Karpas-422 (cell line): ENCODE measurements at regions not wholly inside any gene's neighbourhood (a gene's known extent, or its start where the extent isn't known, plus 50 kb on each side); places are given as distances from the start of the nearest gene placed in this dataset.

Source experiments
- DNase-seq: peaks from one replicate; pipeline ENCODE4 v3.0.0-alpha.2; 2015
- H2AFZ ChIP-seq: fragments of 200-600 bp; sonication (generic); 2 replicates; pipeline ENCODE4 v1.6.1; 2014; ENCODE audit warnings: antibody characterized with exemption, low read length, mixed read lengths
- H3K27ac ChIP-seq: fragments of 200-600 bp; sonication (generic); 2 replicates; pipeline ENCODE4 v1.5.1; 2014; ENCODE audit warnings: mild to moderate bottlenecking, low read length, moderate library complexity
- H3K27me3 ChIP-seq: fragments of 200-600 bp; sonication (generic); 2 replicates; pipeline ENCODE4 v1.6.1; 2014; ENCODE audit warnings: low read length, mixed read lengths
- H3K36me3 ChIP-seq: fragments of 200-600 bp; sonication (generic); 2 replicates; pipeline ENCODE4 v1.6.1; 2014; ENCODE audit warnings: low read length, mixed read lengths; ENCODE audit not compliant: insufficient read depth
- H3K4me1 ChIP-seq: fragments of 200-600 bp; sonication (generic); 2 replicates; pipeline ENCODE4 v1.6.1; 2014; ENCODE audit warnings: mild to moderate bottlenecking, low read length, mixed read lengths
- H3K4me2 ChIP-seq: fragments of 200-600 bp; sonication (generic); 2 replicates; pipeline ENCODE4 v1.6.1; 2014; ENCODE audit warnings: low read length, low read depth, mild to moderate bottlenecking; ENCODE audit not compliant: poor library complexity, severe bottlenecking
- H3K4me3 ChIP-seq: fragments of 200-600 bp; sonication (generic); 2 replicates; pipeline ENCODE4 v1.5.1; 2014; ENCODE audit warnings: mild to moderate bottlenecking, antibody characterized with exemption, low read length, mixed read lengths
- H3K79me2 ChIP-seq: fragments of 200-600 bp; sonication (generic); 2 replicates; pipeline ENCODE4 v1.6.1; 2014; ENCODE audit warnings: mild to moderate bottlenecking, low read length, mixed read lengths
- H3K9ac ChIP-seq: fragments of 200-600 bp; sonication (generic); 2 replicates; pipeline ENCODE4 v1.6.0; 2014; ENCODE audit warnings: low read length
- H3K9me2 ChIP-seq: fragments of 200-600 bp; sonication (generic), shearing (Covaris generic); replicated peaks from 2 replicates; pipeline ENCODE4 v1.6.0; 2014; ENCODE audit warnings: mild to moderate bottlenecking, low read length, moderate library complexity; ENCODE audit not compliant: insufficient read depth
- H3K9me3 ChIP-seq: fragments of 300-700, 200-600 bp; sonication (generic); 2 replicates; pipeline ENCODE4 v1.6.1; 2014; ENCODE audit warnings: low read length, mixed read lengths
- H4K20me1 ChIP-seq: fragments of 200-600 bp; sonication (generic); 2 replicates; pipeline ENCODE4 v1.6.1; 2014; ENCODE audit warnings: mild to moderate bottlenecking, antibody characterized with exemption, low read length, low read depth; ENCODE audit not compliant: insufficient read depth

DNA sequence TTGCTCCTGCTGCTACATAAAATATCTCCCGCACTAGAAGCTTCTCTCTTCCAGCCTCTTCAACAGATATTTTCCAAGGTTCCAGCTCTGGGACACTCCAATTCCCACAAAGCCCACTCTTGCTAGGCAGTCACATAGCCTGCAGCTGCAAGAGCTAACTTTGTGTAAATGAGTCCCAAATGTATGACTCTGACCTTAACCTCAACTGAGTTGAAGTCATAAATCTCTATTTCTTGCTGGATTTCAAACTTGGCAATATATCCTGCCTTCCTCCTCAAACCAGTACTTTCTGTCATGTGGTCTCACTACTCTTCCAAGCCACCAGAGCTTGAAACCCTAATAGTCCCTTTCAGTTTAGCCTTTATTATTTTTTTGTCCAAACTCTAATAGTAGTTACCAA lies 315.4 kb upstream of the GRIA3 start:
- no peaks in the 10 kb centered on the region for H3K4me1 ChIP-seq
- no peak overlapping the region for H3K27ac ChIP-seq
- peaks cover 9% of the 10 kb centered on the region for H3K9me3 ChIP-seq
- no peaks in the 10 kb centered on the region for H3K36me3 ChIP-seq
- H3K4me3 ChIP-seq, result no peak overlapping the region
- H3K9ac ChIP-seq, result no peak overlapping the region
- no peaks in the 10 kb centered on the region for H4K20me1 ChIP-seq
- no peaks in the 10 kb centered on the region for H3K27me3 ChIP-seq
- H3K79me2 ChIP-seq, result no peaks in the 10 kb centered on the region
- no peak overlapping the region for H3K4me2 ChIP-seq
- H2AFZ ChIP-seq, result no peak overlapping the region
- H3K9me2 ChIP-seq, result no peaks in the 10 kb centered on the region
- DNase-seq, result no peak

DNA sequence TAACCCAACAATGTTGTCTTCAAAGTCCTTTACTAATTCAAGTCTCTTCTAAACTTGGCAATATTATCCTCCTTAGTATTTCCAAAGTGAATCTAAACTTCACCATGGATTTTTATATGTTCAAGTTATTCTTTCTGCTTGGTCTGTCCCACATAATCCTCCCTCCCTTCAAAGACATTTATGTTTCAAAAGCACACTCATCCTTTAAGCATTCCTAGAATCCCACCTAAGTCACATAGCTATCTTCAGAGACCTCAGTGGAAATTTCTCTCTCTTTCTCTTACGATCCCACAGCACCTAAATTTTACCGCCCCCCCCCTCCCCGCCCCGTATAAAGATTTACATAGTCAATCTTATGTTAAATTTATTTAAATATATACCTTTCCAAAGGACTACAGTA lies 314.9 kb upstream of the GRIA3 start:
- Histone ChIP-seq H3K9ac (no peak overlapping the region), H3K4me2 (no peak overlapping the region), H3K9me3 (peaks cover 12% of the 10 kb centered on the region), H2AFZ (no peak overlapping the region), H3K27me3 (no peaks in the 10 kb centered on the region), H4K20me1 (no peaks in the 10 kb centered on the region), H3K4me1 (no peaks in the 10 kb centered on the region), H3K79me2 (no peaks in the 10 kb centered on the region), H3K36me3 (no peaks in the 10 kb centered on the region), H3K4me3 (no peak overlapping the region), H3K27ac (no peak overlapping the region), H3K9me2 (no peaks in the 10 kb centered on the region)
- no peak for DNase-seq

DNA sequence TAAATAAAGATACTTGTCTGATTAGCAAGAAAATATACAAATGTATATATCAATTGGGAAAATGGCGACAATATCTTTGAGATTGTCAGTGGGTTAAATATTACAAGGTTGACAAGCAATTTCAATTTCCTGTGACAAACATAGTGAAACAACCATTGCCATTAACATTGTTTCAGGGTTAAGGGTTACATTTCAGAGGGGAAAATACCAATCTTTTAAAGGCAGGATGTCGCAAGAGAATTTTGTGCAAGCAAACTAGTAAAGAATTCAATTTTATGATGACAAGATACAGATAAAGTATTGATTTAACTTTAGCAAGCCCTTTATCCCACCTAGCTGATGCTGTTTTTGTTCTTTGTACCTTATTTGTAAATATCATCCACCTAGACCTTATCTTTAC lies 305.8 kb upstream of the GRIA3 start:
- no peaks in the 10 kb centered on the region for H3K27me3 ChIP-seq
- H3K9me3 ChIP-seq, result peaks cover 18% of the 10 kb centered on the region
- no peak overlapping the region for H2AFZ ChIP-seq

DNA sequence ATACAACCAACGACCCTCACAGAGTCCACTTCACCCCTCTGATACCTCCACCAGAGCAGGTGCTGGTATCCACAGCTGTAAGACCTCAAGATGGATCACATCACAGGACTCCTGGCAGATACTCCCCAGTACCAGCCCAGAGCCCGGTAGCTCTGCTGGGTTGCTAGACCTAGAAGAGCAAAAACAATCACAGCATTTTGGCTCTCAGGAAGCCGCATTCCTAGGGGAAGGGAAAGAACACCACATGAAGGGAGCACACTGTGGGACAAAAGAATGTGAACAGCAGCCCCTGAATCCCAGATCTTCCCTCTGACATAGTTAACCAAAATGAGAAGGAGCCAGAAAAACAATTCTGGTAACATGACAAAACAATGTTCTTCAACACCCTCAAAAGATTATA lies 303.1 kb upstream of the GRIA3 start:
- H3K4me3 ChIP-seq, result no peak overlapping the region

More for the DNA sequence above, 305.8 kb upstream of the GRIA3 start:
- DNase-seq, result no peak
- no peaks in the 10 kb centered on the region for H3K9me2 ChIP-seq
- H4K20me1 ChIP-seq, result no peaks in the 10 kb centered on the region
- no peak overlapping the region for H3K9ac ChIP-seq
- H3K79me2 ChIP-seq, result no peaks in the 10 kb centered on the region
- no peaks in the 10 kb centered on the region for H3K4me1 ChIP-seq
- no peak overlapping the region for H3K27ac ChIP-seq
- H3K4me3 ChIP-seq, result no peak overlapping the region
- no peaks in the 10 kb centered on the region for H3K36me3 ChIP-seq
- no peak overlapping the region for H3K4me2 ChIP-seq

DNA sequence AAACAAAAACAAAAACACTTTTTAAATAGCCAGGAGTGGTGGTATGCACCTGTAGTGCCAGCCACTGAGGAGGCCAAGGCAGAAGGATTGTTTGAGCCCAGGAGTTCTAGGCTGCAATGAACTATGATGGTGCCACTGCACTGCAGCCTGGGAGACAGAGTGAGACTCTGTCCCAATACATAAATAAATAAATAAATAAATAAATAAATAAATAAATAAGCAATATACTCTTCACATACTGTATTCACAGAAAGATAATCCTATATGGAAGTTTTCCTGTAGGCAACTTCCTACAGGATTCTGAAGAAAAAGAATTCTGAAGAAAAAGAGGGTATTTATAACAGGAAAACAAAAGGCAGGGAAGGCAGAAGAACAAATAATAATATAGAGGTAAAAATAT lies 293.3 kb upstream of the GRIA3 start:
- Histone ChIP-seq H3K27ac (no peak overlapping the region), H3K4me1 (no peaks in the 10 kb centered on the region), H3K4me2 (no peak overlapping the region), H3K9ac (no peak overlapping the region), H3K9me3 (peaks cover 26% of the 10 kb centered on the region), H3K9me2 (no peaks in the 10 kb centered on the region), H3K4me3 (no peak overlapping the region), H4K20me1 (no peaks in the 10 kb centered on the region), H3K27me3 (no peaks in the 10 kb centered on the region), H3K79me2 (no peaks in the 10 kb centered on the region), H3K36me3 (no peaks in the 10 kb centered on the region), H2AFZ (no peak overlapping the region)
- DNase-seq, result no peak

More for the DNA sequence above, 303.1 kb upstream of the GRIA3 start:
- Histone ChIP-seq H3K9me3 (peaks cover 10% of the 10 kb centered on the region), H3K4me2 (no peak overlapping the region), H3K4me1 (no peaks in the 10 kb centered on the region), H3K79me2 (no peaks in the 10 kb centered on the region), H3K27me3 (no peaks in the 10 kb centered on the region), H2AFZ (no peak overlapping the region), H4K20me1 (no peaks in the 10 kb centered on the region), H3K36me3 (no peaks in the 10 kb centered on the region), H3K27ac (no peak overlapping the region), H3K9me2 (no peaks in the 10 kb centered on the region), H3K9ac (no peak overlapping the region)
- no peak for DNase-seq

DNA sequence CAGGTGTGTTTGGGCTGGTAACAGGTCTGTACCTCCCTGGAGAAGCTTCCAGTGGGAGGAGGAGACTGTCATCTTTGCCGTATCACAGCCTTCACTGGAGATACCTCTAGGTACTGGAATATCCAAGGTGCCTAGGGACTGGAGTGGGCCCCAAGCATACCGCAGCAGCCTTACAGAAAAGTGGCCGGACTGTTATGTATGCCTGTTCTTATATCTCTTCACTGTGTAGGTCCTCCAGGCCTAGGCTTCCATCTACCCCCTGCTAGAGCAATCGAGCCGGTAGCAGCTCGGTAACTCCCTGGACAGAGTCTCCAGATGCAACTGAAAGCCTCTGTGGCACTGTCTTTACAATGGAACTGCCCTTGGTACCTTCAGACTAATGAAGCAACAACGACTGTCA lies 277.4 kb upstream of the GRIA3 start:
- no peaks in the 10 kb centered on the region for H3K9me2 ChIP-seq
- no peak for DNase-seq
- no peak overlapping the region for H3K9ac ChIP-seq
- no peaks in the 10 kb centered on the region for H4K20me1 ChIP-seq
- no peaks in the 10 kb centered on the region for H3K27me3 ChIP-seq
- H3K4me1 ChIP-seq, result no peaks in the 10 kb centered on the region
- no peak overlapping the region for H2AFZ ChIP-seq
- H3K9me3 ChIP-seq, result peaks cover 13% of the 10 kb centered on the region
- no peak overlapping the region for H3K27ac ChIP-seq
- no peak overlapping the region for H3K4me3 ChIP-seq
- no peaks in the 10 kb centered on the region for H3K79me2 ChIP-seq
- no peaks in the 10 kb centered on the region for H3K36me3 ChIP-seq
- H3K4me2 ChIP-seq, result no peak overlapping the region

DNA sequence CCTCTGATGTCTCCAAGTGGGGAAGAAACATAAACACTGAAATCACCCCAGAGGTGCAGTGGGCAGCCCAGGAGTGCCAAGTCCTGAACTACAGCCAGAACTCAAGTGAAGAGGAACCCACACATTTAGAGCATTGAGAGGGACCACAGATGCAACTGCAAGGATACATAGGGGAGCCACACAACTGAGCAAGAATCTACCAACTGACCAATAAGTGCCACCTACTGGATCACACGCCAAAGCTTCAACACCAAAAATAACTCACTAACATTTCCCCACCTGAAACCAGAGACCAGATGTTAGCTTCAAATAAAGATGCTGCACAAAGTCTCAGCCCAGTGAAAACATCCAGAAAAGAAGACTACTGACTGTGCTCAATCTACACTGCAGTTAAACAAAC lies 276.7 kb upstream of the GRIA3 start:
- Histone ChIP-seq H3K9me3 (peaks cover 16% of the 10 kb centered on the region), H3K27me3 (no peaks in the 10 kb centered on the region), H3K79me2 (no peaks in the 10 kb centered on the region), H3K27ac (no peak overlapping the region), H3K9me2 (no peaks in the 10 kb centered on the region), H3K9ac (no peak overlapping the region), H4K20me1 (no peaks in the 10 kb centered on the region), H3K4me2 (no peak overlapping the region), H2AFZ (no peak overlapping the region), H3K36me3 (no peaks in the 10 kb centered on the region), H3K4me3 (no peak overlapping the region), H3K4me1 (no peaks in the 10 kb centered on the region)
- no peak for DNase-seq

DNA sequence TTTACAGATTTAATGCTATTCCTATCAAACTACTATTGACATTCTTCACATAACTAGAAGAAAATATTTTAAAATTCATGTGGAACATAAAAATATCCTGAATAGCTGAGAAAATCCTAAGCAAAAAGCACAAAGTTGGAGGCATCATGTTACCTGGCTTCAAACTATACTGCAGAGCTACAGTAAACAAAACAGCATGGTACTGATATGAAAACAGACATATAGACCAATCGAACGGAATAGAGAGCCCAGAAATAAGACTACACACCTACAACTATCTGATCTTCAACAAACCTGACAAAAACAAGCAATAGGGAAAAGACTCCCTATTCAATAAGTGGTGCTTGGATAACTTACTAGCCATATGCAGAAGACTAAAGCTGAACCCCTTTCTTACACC lies 273.4 kb upstream of the GRIA3 start:
- no peaks in the 10 kb centered on the region for H3K79me2 ChIP-seq
- no peak overlapping the region for H3K27ac ChIP-seq
- H3K9ac ChIP-seq, result no peak overlapping the region
- H3K36me3 ChIP-seq, result no peaks in the 10 kb centered on the region
- no peak overlapping the region for H3K4me2 ChIP-seq
- H3K9me3 ChIP-seq, result peaks cover 23% of the 10 kb centered on the region
- H4K20me1 ChIP-seq, result no peaks in the 10 kb centered on the region
- H2AFZ ChIP-seq, result no peak overlapping the region
- DNase-seq, result no peak
- no peak overlapping the region for H3K4me3 ChIP-seq
- no peaks in the 10 kb centered on the region for H3K27me3 ChIP-seq
- H3K9me2 ChIP-seq, result no peaks in the 10 kb centered on the region
- H3K4me1 ChIP-seq, result no peaks in the 10 kb centered on the region

DNA sequence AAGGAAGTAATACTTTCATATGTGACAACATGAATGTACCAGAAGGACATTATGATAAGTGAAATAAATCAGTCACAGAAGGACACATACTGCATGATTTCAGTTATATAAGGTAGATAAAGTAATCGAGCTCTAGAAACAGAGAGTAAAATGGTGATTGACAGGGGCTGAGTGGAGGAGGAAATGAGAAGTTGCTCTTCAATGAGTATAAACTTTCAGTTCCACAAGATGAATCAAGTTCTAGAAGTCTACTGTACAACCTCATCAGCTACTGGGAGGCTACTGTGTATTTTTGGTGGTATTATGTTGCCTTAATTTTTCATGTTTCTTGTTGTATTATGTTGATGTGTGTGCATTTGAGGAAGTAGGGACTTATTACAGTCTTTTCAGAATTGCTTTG lies 270.9 kb upstream of the GRIA3 start:
- Histone ChIP-seq H3K36me3 (no peaks in the 10 kb centered on the region), H3K9me3 (peaks cover 10% of the 10 kb centered on the region; the same call in 1 of the 2 replicates), H3K27me3 (no peaks in the 10 kb centered on the region), H3K4me1 (no peaks in the 10 kb centered on the region), H3K9me2 (no peaks in the 10 kb centered on the region), H3K79me2 (no peaks in the 10 kb centered on the region), H3K4me2 (no peak overlapping the region), H4K20me1 (no peaks in the 10 kb centered on the region), H3K27ac (no peak overlapping the region), H2AFZ (no peak overlapping the region), H3K4me3 (no peak overlapping the region), H3K9ac (no peak overlapping the region)
- DNase-seq, result no peak
